PC-3 (cell line): ENCODE measurements at regions not wholly inside any gene's neighbourhood (a gene's known extent, or its start where the extent isn't known, plus 50 kb on each side); places are given as distances from the start of the nearest gene placed in this dataset.

Experiments used
- ATAC-seq: fragments of 200-7000 bp; cut with Tn5 transposase; 2 replicates; pipeline ENCODE4 v1.9.1; 2020; ENCODE audit warnings: mild to moderate bottlenecking, moderate library complexity
- BruUV-seq: library from RNA; stranded (reverse); fragments of 400-500 nt; replicated peaks from 2 replicates; lab custom pipeline; 2021; lab: Mats Ljungman, UMichigan
- CTCF ChIA-PET: fragments of 300-600 bp; sonication (Branson Sonifier 250); formaldehyde crosslinking; loops from one replicate; lab custom pipeline; 2022; ENCODE audit warnings: antibody characterized with exemption; lab: Charles Lee
- POLR2A ChIA-PET: fragments of 300-600 bp; sonication (Branson Sonifier 250); formaldehyde crosslinking; loops from one replicate; lab custom pipeline; 2022; ENCODE audit warnings: antibody characterized with exemption; ENCODE audit not compliant: unreplicated experiment; lab: Charles Lee
- DNase-seq: peaks from one replicate; pipeline ENCODE4 v3.0.0-alpha.2; 2015
- H2AFZ ChIP-seq: fragments of 300-600 bp; sonication (generic); 2 replicates; pipeline ENCODE4 v1.6.0; 2016; ENCODE audit warnings: antibody characterized with exemption, low read length
- H3F3A ChIP-seq: fragments of 300-600 bp; sonication (generic); one replicate; pipeline ENCODE4 v1.6.0; 2017; ENCODE audit warnings: antibody characterized with exemption, low read length, control low read depth, mild to moderate bottlenecking; ENCODE audit not compliant: unreplicated experiment
- H3K27ac ChIP-seq: fragments of 300-600 bp; sonication (generic); 2 replicates; pipeline ENCODE4 v1.5.1; 2016; ENCODE audit warnings: mild to moderate bottlenecking, low read length
- H3K27me3 ChIP-seq: fragments of 300-600 bp; sonication (generic); 2 replicates; pipeline ENCODE4 v1.6.1; 2016; ENCODE audit warnings: low read length, mixed read lengths
- H3K36me3 ChIP-seq: fragments of 300-600 bp; sonication (generic); 2 replicates; pipeline ENCODE4 v1.6.1; 2016; ENCODE audit warnings: low read depth, mixed run types, low read length, mixed read lengths
- H3K4me1 ChIP-seq: fragments of 300-600 bp; sonication (generic); 2 replicates; pipeline ENCODE4 v1.5.1; 2016; ENCODE audit warnings: low read length; ENCODE audit not compliant: insufficient read depth
- H3K4me2 ChIP-seq: fragments of 300-600 bp; sonication (generic); 2 replicates; pipeline ENCODE4 v1.6.0; 2016; ENCODE audit warnings: low read length
- H3K4me3 ChIP-seq: fragments of 300-600 bp; sonication (generic); 2 replicates; pipeline ENCODE4 v1.5.1; 2016; ENCODE audit warnings: mild to moderate bottlenecking, low read length, mixed read lengths
- H3K79me2 ChIP-seq: fragments of 300-600 bp; sonication (generic); 2 replicates; pipeline ENCODE4 v1.6.1; 2017; ENCODE audit warnings: low read length, mixed read lengths
- H3K9ac ChIP-seq: fragments of 300-600 bp; sonication (generic); 2 replicates; pipeline ENCODE4 v1.6.0; 2016; ENCODE audit warnings: mild to moderate bottlenecking, low read length
- H3K9me2 ChIP-seq: fragments of 300-600 bp; sonication (generic); replicated peaks from 2 replicates; pipeline ENCODE4 v1.6.1; 2016; ENCODE audit warnings: mixed run types, low read length, mixed read lengths
- H3K9me3 ChIP-seq: fragments of 300-600 bp; sonication (generic); 2 replicates; pipeline ENCODE4 v1.6.1; 2016; ENCODE audit warnings: low read length, mixed read lengths
- H4K20me1 ChIP-seq: fragments of 300-600 bp; sonication (generic); 2 replicates; pipeline ENCODE4 v1.6.1; 2016; ENCODE audit warnings: low read length, mixed read lengths
- CTCF ChIP-seq: fragments of 300-600 bp; sonication (generic); conservative IDR thresholded peaks from 2 replicates; pipeline ENCODE4 v1.5.1; 2017; ENCODE audit warnings: antibody characterized with exemption, low read depth, mild to moderate bottlenecking, low read length
- EZH2 ChIP-seq: fragments of 300-600 bp; sonication (generic); IDR thresholded peaks from one replicate; pipeline ENCODE4 v1.6.1; 2017; ENCODE audit warnings: antibody characterized with exemption, mild to moderate bottlenecking, low read length; ENCODE audit not compliant: unreplicated experiment
- EZH2phosphoT487 ChIP-seq: fragments of 300-600 bp; sonication (generic); IDR thresholded peaks from 2 replicates; pipeline ENCODE4 v1.6.1; 2018; ENCODE audit warnings: mild to moderate bottlenecking, antibody characterized with exemption, low read length, borderline replicate concordance
- intact Hi-C: fragments of 100-400 bp; cut with micrococcal nuclease; formaldehyde crosslinking; loops from 2 replicates; pipeline ENCODE4 v1.9.0; 2023

- Histone ChIP-seq H3K4me3 (no peak overlapping the region), H3K27ac (no peak overlapping the region), H3K27me3 (no peaks in the 10 kb centered on the region), H3K9me3 (no peaks in the 10 kb centered on the region), H3K9me2 (no peaks in the 10 kb centered on the region), H3F3A (peaks cover 4% of the 10 kb centered on the region), H3K36me3 (no peaks in the 10 kb centered on the region), H3K4me1 (peaks cover 15% of the 10 kb centered on the region), H2AFZ (no peak overlapping the region), H3K9ac (no peak overlapping the region), H3K4me2 (no peak overlapping the region), H4K20me1 (no peaks in the 10 kb centered on the region), H3K79me2 (no peaks in the 10 kb centered on the region)
- BruUV-seq = no TSS peak
- CTCF ChIA-PET = no interaction called here
- TF ChIP-seq CTCF = no peak
- POLR2A ChIA-PET = no interaction called here
- intact Hi-C loops = no loop called here
- no peak for DNase-seq
- no peak for ATAC-seq
Observed at GRCh38 chr2:224253464-224253863, 148.4 kb downstream of the FAM124B start.

- Histone ChIP-seq H2AFZ (no peak overlapping the region), H3K27me3 (no peaks in the 10 kb centered on the region), H3F3A (peaks cover 4% of the 10 kb centered on the region), H3K9ac (no peak overlapping the region), H3K79me2 (no peaks in the 10 kb centered on the region), H3K4me3 (no peak overlapping the region), H4K20me1 (no peaks in the 10 kb centered on the region), H3K4me1 (peaks cover 19% of the 10 kb centered on the region), H3K9me2 (no peaks in the 10 kb centered on the region), H3K4me2 (no peak overlapping the region), H3K27ac (no peak overlapping the region), H3K9me3 (no peaks in the 10 kb centered on the region), H3K36me3 (no peaks in the 10 kb centered on the region)
- intact Hi-C loops = no loop called here
- TF ChIP-seq EZH2 (no peak), EZH2phosphoT487 (no peak), CTCF (no peak)
- ChIA-PET CTCF (no interaction called here), POLR2A (no interaction called here)
- no peak for DNase-seq
- no peak for ATAC-seq
- no TSS peak for BruUV-seq
Observed at GRCh38 chr2:224252631-224253030, 149.3 kb downstream of the FAM124B start.

- Histone ChIP-seq H3K27ac (peak overlapping the region; percentile 47), H3K36me3 (no peaks in the 10 kb centered on the region), H3K4me2 (peak overlapping the region; percentile 50), H3K27me3 (no peaks in the 10 kb centered on the region), H2AFZ (no peak overlapping the region), H3K4me3 (no peak overlapping the region), H3K4me1 (peaks cover 25% of the 10 kb centered on the region), H3K9me3 (no peaks in the 10 kb centered on the region), H3K9me2 (no peaks in the 10 kb centered on the region), H3F3A (peaks cover 4% of the 10 kb centered on the region), H3K79me2 (no peaks in the 10 kb centered on the region), H3K9ac (no peak overlapping the region), H4K20me1 (no peaks in the 10 kb centered on the region)
- DNase-seq (peak; percentile 69), ATAC-seq (peak; percentile 80)
- TF ChIP-seq EZH2 = no peak
- intact Hi-C loops = loop anchor here (2.0 kb wide), 1 partner anchor 28 kb away; no protein-coding TSS in a partner anchor
- ChIA-PET CTCF (no interaction called here), POLR2A (no interaction called here)
- BruUV-seq = no TSS peak
Observed at GRCh38 chr2:224248944-224249371, 152.9 kb downstream of the FAM124B start.
